Hepatocyte (in vitro differentiated cells): ENCODE measurements at regions not wholly inside any gene's neighbourhood (a gene's known extent, or its start where the extent isn't known, plus 50 kb on each side); places are given as distances from the start of the nearest gene placed in this dataset.
"Not testable (repeated sequence)": the region's sequence is repeated elsewhere in the genome, so short reads cannot be mapped to it uniquely, and the experiment has no call there.

Source experiments
- CTCF ChIP-seq: fragments of 200-600 bp; sonication (generic); IDR thresholded peaks from 2 replicates; pipeline ENCODE4 v1.5.1; 2016; ENCODE audit warnings: antibody characterized with exemption, mild to moderate bottlenecking; ENCODE audit not compliant: poor library complexity
- EZH2 ChIP-seq: fragments of 200-600 bp; sonication (generic); IDR thresholded peaks from 2 replicates; pipeline ENCODE4 v1.6.1; 2016; ENCODE audit warnings: antibody characterized with exemption, mild to moderate bottlenecking, borderline replicate concordance

- not testable (repeated sequence) for TF ChIP-seq CTCF, EZH2
Measured at GRCh38 chr5:102047073-102047472, 249.0 kb downstream of the SLCO4C1 start.
